DND-41 (cell line): ENCODE measurements at regions not wholly inside any gene's neighbourhood (a gene's known extent, or its start where the extent isn't known, plus 50 kb on each side); places are given as distances from the start of the nearest gene placed in this dataset.

Experiments
- CTCF ChIP-seq: IDR thresholded peaks from 2 replicates; pipeline ENCODE4 v1.5.1; 2012; ENCODE audit warnings: borderline replicate concordance, low read length, moderate library complexity, mild to moderate bottlenecking; ENCODE audit not compliant: poor library complexity, severe bottlenecking; ENCODE audit errors: extremely low read depth
- EZH2 ChIP-seq: IDR thresholded peaks from 3 replicates; pipeline ENCODE4 v1.6.1; 2012; ENCODE audit warnings: borderline replicate concordance, low read depth, mild to moderate bottlenecking, moderate library complexity, low read length, inconsistent platforms; ENCODE audit not compliant: severe bottlenecking

- no peak for TF ChIP-seq CTCF
- no peak for TF ChIP-seq EZH2
Observed at GRCh38 chr13:32877491-32877890, 138.7 kb upstream of the KL start.
